WTC11 (cell line): ENCODE measurements at regions not wholly inside any gene's neighbourhood (a gene's known extent, or its start where the extent isn't known, plus 50 kb on each side); places are given as distances from the start of the nearest gene placed in this dataset.

ENCODE experiments used
- ATAC-seq: fragments of 200-7000 bp; cut with Tn5 transposase; 2 replicates; pipeline ENCODE4 v1.10.0; 2021; ENCODE audit warnings: mild to moderate bottlenecking, moderate library complexity
- CTCF ChIA-PET: fragments of 300-600 bp; sonication (Branson Sonifier 250); formaldehyde crosslinking; loops from one replicate; lab custom pipeline; 2021; ENCODE audit warnings: antibody characterized with exemption; lab: Charles Lee
- POLR2A ChIA-PET: fragments of 350-600 bp; sonication (Branson Sonifier 250); formaldehyde crosslinking; loops from one replicate; lab custom pipeline; 2021; ENCODE audit warnings: antibody characterized with exemption; lab: Charles Lee
- DNase-seq: peaks from one replicate; pipeline ENCODE4 v3.0.0; 2021; ENCODE audit warnings: low spot score
- H3K27ac Mint-ChIP-seq: 2 replicates; pipeline ENCODE4 v1.8.0; 2021; ENCODE audit warnings: mixed read lengths
- H3K27me3 Mint-ChIP-seq: 2 replicates; pipeline ENCODE4 v1.8.0; 2021; ENCODE audit warnings: low read depth, mild to moderate bottlenecking, moderate library complexity, mixed read lengths
- H3K36me3 Mint-ChIP-seq: 2 replicates; pipeline ENCODE4 v1.8.0; 2021; ENCODE audit warnings: mixed read lengths
- H3K4me1 Mint-ChIP-seq: 2 replicates; pipeline ENCODE4 v1.8.0; 2022; ENCODE audit warnings: mixed read lengths
- H3K4me3 Mint-ChIP-seq: 2 replicates; pipeline ENCODE4 v1.8.0; 2021; ENCODE audit warnings: mild to moderate bottlenecking, moderate library complexity, mixed read lengths
- H3K9me3 Mint-ChIP-seq: 2 replicates; pipeline ENCODE4 v1.8.0; 2021; ENCODE audit warnings: mixed read lengths
- AR ChIP-seq: fragments of 250-450 bp; sonication (Bioruptor Pico); IDR thresholded peaks from 2 replicates; pipeline ENCODE4 v1.9.0; 2021; ENCODE audit warnings: mild to moderate bottlenecking
- ARID4B ChIP-seq: sonication (generic); formaldehyde crosslinking; IDR thresholded peaks from 2 replicates; pipeline ENCODE4 v1.8.0; 2023; ENCODE audit warnings: missing genetic modification reagents, mild to moderate bottlenecking, borderline replicate concordance
- CTCF ChIP-seq: fragments of 200-600 bp; IDR thresholded peaks from 2 replicates; pipeline ENCODE4 v1.8.0; 2022; ENCODE audit warnings: antibody characterized with exemption
- E2F4 ChIP-seq: sonication (generic); formaldehyde crosslinking; IDR thresholded peaks from 2 replicates; pipeline ENCODE4 v1.8.1; 2022; ENCODE audit warnings: low read depth, mild to moderate bottlenecking, moderate library complexity, missing genetic modification reagents, borderline replicate concordance
- ELF4 ChIP-seq: sonication (generic); formaldehyde crosslinking; IDR thresholded peaks from 2 replicates; pipeline ENCODE4 v1.8.1; 2022; ENCODE audit warnings: low read depth, mild to moderate bottlenecking, moderate library complexity, missing genetic modification reagents
- EMX1 ChIP-seq: fragments of 250-450 bp; sonication (Bioruptor Pico); IDR thresholded peaks from 2 replicates; pipeline ENCODE4 v1.8.0; 2021; ENCODE audit warnings: mild to moderate bottlenecking
- ERG ChIP-seq: fragments of 250-450 bp; sonication (Bioruptor Pico); IDR thresholded peaks from 2 replicates; pipeline ENCODE4 v1.8.0; 2021; ENCODE audit warnings: mild to moderate bottlenecking
- GTF2I ChIP-seq: fragments of 250-450 bp; sonication (Bioruptor Pico); conservative IDR thresholded peaks from 2 replicates; pipeline ENCODE4 v1.4.0; 2021; ENCODE audit warnings: mild to moderate bottlenecking
- MXD4 ChIP-seq: fragments of 250-450 bp; sonication (Bioruptor Pico); IDR thresholded peaks from 2 replicates; pipeline ENCODE4 v1.8.0; 2021; ENCODE audit warnings: mild to moderate bottlenecking, moderate library complexity, borderline replicate concordance
- SMAD3 ChIP-seq: sonication (generic); formaldehyde crosslinking; IDR thresholded peaks from 2 replicates; pipeline ENCODE4 v1.8.0; 2022; ENCODE audit warnings: missing genetic modification reagents, mild to moderate bottlenecking, borderline replicate concordance
- TEAD1 ChIP-seq: sonication (generic); formaldehyde crosslinking; IDR thresholded peaks from 2 replicates; pipeline ENCODE4 v1.8.0; 2022; ENCODE audit warnings: mild to moderate bottlenecking, missing genetic modification reagents
- USF1 ChIP-seq: sonication (generic); formaldehyde crosslinking; IDR thresholded peaks from 2 replicates; pipeline ENCODE4 v1.8.0; 2022; ENCODE audit warnings: mild to moderate bottlenecking, missing genetic modification reagents
- ZNF232 ChIP-seq: sonication (generic); formaldehyde crosslinking; IDR thresholded peaks from 2 replicates; pipeline ENCODE4 v1.8.0; 2022; ENCODE audit warnings: mild to moderate bottlenecking, missing genetic modification reagents
- ZNF281 ChIP-seq: sonication (generic); formaldehyde crosslinking; IDR thresholded peaks from 2 replicates; pipeline ENCODE4 v1.8.0; 2023; ENCODE audit warnings: mild to moderate bottlenecking, missing genetic modification reagents
- ZNF425 ChIP-seq: fragments of 250-450 bp; sonication (Bioruptor Pico); conservative IDR thresholded peaks from 2 replicates; pipeline ENCODE4 v1.9.0; 2021; ENCODE audit warnings: mild to moderate bottlenecking

- no peak for TF ChIP-seq E2F4 (CRISPR knock-in tag)
- TF ChIP-seq ZNF232 (CRISPR knock-in tag), result no peak
- no peak for TF ChIP-seq ZNF425 (CRISPR knock-in tag)
- no peak for TF ChIP-seq ELF4 (CRISPR knock-in tag)
- no peak for TF ChIP-seq AR
- TF ChIP-seq CTCF, result no peak
- Mint-ChIP-seq H3K36me3 (no peaks in the 10 kb centered on the region), H3K27ac (no peak overlapping the region), H3K27me3 (no peaks in the 10 kb centered on the region), H3K4me1 (peaks cover 7% of the 10 kb centered on the region), H3K4me3 (no peak overlapping the region), H3K9me3 (peaks cover 8% of the 10 kb centered on the region; the same call in 1 of the 2 replicates)
- POLR2A ChIA-PET, result no interaction called here
- CTCF ChIA-PET, result interaction anchor here (1.2 kb wide), 1 partner anchor 171 kb away, joined by 3 read pairs; no protein-coding TSS in a partner anchor
- DNase-seq (no peak), ATAC-seq (no peak)
Observed at GRCh38 chr5:74041913-74042312, 415.9 kb downstream of the ARHGEF28 start.

GRCh38 chr5:74040811-74041491, 415.0 kb downstream of the ARHGEF28 start:
- no peaks in the 10 kb centered on the region for H3K27me3 Mint-ChIP-seq
- ChIA-PET POLR2A (no interaction called here), CTCF (no interaction called here)
- no peak for DNase-seq
- no peaks in the 10 kb centered on the region for H3K36me3 Mint-ChIP-seq
- H3K27ac Mint-ChIP-seq, result no peak overlapping the region
- no peak overlapping the region for H3K4me3 Mint-ChIP-seq
- no peak for ATAC-seq
- H3K9me3 Mint-ChIP-seq, result peaks cover 8% of the 10 kb centered on the region; the same call in 1 of the 2 replicates
- peaks cover 10% of the 10 kb centered on the region for H3K4me1 Mint-ChIP-seq
- TF ChIP-seq SMAD3 (CRISPR knock-in tag) (no peak), EMX1 (CRISPR knock-in tag) (no peak), MXD4 (CRISPR knock-in tag) (no peak), TEAD1 (CRISPR knock-in tag) (no peak), ERG (CRISPR knock-in tag) (no peak), ZNF281 (CRISPR knock-in tag) (no peak), GTF2I (CRISPR knock-in tag) (no peak), ARID4B (CRISPR knock-in tag) (no peak), USF1 (CRISPR knock-in tag) (no peak)
